ENCODE measurements at regions not wholly inside any gene's neighbourhood (a gene's known extent, or its start where the extent isn't known, plus 50 kb on each side); places are given as distances from the start of the nearest gene placed in this dataset.
"Not testable (repeated sequence)": the region's sequence is repeated elsewhere in the genome, so short reads cannot be mapped to it uniquely, and the experiment has no call there.

DNA sequence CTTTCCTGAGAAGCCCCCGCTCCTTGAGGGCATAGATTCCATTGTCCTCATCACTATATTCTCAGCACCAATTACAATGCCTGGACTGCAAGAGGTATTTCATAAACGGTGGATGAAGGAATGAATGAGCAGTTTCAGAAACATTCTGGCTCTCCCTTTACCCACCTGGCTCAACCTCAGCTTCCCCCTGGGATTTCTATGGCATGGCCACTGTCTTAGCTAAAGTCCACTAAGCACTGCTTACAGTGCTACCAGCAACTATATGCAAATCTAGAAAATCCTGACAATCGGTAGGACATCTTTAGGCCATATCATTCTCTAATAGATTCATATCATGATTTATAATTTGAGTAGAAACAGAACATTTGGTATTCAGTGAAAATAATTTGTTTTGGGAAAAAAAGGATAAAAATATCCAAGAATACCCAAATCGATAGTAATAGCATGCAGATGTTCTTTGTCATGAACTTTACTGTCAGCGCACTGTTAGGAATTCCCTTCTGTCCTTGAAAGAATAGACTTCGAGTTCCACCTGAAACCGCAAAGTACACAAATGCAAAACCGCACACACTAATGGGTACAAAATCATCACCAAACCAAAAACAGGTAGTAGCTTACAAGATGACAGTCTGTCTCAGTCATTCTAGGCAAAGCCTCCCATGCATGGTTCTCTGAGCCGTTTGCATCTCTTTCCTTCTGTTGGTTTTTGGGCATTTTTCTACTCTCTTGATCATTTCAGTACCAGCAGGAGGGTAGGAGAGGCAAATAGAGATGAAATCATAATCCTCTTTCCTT is 303.6 kb upstream of the ID2 start:
- DNase-seq (ENCODE audit: low spot score) = no peak

GRCh38 chr2:8379128-8379527 is 302.7 kb upstream of the ID2 start:
- no peak for DNase-seq (ENCODE audit: low spot score)

- DNase-seq (ENCODE audit: low spot score) = no peak
Measured at GRCh38 chr2:8379549-8379948, 302.3 kb upstream of the ID2 start.

DNA sequence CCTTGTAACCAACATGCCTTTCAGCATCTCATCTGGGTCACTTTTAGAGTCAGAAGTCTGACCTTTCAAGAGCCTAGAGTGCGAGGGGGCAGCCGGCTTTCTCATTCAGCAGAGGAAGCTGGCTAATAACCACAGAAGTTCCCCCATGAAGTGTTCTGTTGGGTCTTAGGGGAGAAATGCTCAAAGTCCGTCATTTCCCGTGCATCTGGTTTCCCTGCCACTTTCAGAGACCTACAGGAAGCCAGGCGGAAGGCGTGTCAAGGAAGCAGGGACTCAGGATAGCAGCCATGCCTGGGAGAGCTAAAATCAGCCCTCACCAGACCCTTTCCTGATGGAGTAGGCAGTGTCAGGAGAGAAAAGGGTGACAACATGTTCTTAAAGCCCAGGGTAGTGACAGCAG is 301.8 kb upstream of the ID2 start:
- DNase-seq (ENCODE audit: low spot score) = no peak

GRCh38 chr2:8380566-8380965 is 301.3 kb upstream of the ID2 start:
- DNase-seq (ENCODE audit: low spot score) = no peak

GRCh38 chr2:8382485-8382884 is 299.4 kb upstream of the ID2 start:
- no peak for DNase-seq (ENCODE audit: low spot score)

DNA sequence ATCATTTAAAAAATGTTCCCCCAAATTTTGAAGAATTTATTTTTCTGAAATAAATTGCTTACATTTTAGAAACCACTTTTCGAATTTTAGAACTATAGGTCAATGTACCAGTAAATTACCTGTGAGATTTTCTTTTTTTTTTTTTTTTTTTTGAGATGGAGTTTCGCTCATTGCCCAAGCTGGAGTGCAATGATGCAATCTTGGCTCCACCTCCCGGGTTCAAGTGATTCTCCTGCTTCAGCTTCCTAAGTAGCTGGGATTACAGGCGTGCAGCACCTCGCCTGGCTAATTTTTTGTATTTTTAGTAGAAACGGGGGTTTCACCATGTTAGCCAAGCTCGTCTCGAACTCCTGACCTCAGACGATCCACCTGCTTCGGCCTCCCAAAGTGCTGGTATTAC is 295.1 kb upstream of the ID2 start:
- not testable (repeated sequence) for DNase-seq (ENCODE audit: low spot score)

GRCh38 chr2:8388781-8389180 is 293.1 kb upstream of the ID2 start:
- no peak for DNase-seq (ENCODE audit: low spot score)

- no peak for DNase-seq (ENCODE audit: low spot score)
Measured at GRCh38 chr2:8389431-8390108, 292.3 kb upstream of the ID2 start.

DNA sequence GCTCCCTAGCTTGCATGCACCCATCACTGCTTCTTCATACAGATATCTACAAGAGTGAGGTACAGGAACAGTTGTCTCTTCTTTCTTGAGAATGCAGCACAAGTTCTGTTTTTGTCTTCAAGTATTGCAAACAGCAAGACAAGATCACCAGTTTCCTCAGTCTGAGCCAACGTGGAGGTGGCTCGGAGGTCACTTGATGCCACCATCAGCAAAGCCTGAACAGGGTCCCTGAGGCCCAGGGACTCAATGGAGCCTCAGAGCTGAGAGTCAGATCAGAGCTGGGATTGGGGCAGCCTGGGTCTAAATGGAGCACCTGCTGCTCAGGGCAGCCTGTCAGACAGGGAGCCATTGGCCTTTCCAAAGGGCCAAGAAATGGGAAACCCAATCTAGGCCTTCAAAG is 290.7 kb upstream of the ID2 start:
- DNase-seq (ENCODE audit: low spot score) = no peak

DNA sequence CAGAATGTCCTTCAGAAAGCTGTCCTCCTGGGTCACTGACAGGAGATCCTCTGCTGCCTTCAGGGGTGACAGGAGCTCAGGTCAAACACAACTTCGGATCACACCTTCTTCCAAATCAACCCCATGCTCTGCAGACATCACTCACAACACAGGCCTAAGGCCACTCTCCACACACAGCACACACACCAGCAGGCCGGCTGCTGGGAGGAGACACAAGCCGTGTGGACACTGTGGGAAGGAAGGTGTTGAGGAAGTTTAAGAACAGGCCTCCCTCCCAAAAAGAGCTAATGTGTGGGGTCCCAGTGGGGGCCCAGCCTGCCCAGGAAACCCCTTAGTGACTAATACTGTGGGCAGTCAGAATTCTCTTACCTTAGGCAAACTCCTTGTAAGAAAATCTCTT is 290.3 kb upstream of the ID2 start:
- DNase-seq (ENCODE audit: low spot score) = no peak

DNA sequence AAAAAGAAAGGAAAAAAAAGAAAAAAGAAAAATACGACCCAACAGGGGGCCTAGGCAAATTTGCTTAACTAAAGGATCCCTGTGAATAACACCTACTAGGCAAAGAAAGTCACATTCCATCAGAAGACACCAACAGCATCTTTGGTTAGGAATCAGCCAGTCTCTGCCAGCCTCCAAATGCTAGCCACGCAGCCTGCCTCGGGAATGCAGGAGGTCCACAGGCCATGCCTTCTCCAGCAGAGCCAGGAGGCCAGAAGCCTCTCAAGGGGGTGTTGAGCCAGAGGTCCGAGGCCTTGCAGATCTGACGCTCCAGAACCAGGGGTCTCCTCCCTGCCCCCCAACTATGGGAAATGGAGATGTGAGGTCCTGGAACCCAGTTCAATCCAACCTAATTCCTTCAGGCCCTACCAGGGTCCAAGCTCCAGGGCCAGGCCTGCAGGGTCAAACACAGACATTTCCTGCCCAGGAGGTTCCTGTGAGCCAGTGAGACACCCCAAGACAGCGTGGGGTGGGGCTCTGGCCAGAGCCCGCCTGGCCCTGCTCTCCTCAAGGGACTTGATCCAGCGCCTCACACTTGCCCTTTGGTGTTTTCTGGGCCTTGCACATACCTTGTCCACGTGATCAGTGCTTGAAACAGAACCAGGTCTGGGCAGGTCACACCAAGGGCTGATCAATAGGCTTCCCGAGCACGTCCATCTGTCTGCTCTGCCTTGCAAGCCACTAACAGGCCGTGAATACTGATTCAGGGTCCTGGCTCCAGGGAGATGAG is 289.6 kb upstream of the ID2 start:
- DNase-seq (ENCODE audit: low spot score) = no peak

- DNase-seq (ENCODE audit: low spot score) = no peak
Measured at GRCh38 chr2:8393506-8393905, 288.4 kb upstream of the ID2 start.

DNA sequence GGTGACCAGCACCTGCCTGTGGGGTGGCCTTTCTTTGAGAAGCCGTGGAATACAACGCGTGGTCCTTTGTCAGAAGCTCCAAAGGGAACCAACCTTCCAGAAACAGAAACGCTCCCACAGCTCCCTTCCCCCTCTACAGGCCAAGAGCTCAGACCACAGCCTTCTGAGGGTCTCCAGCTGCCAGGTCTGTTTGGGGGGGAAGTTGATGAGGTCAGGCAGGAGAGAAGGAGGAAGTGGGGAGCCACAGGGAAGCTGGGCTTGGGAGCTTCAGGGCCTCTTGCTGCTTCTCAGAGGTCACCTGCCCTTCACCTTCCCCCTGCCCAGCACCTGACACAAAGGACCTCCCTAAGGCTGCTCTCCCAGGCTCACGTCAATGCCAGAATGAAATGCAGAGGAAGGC is 287.7 kb upstream of the ID2 start:
- DNase-seq (ENCODE audit: low spot score) = no peak

DNA sequence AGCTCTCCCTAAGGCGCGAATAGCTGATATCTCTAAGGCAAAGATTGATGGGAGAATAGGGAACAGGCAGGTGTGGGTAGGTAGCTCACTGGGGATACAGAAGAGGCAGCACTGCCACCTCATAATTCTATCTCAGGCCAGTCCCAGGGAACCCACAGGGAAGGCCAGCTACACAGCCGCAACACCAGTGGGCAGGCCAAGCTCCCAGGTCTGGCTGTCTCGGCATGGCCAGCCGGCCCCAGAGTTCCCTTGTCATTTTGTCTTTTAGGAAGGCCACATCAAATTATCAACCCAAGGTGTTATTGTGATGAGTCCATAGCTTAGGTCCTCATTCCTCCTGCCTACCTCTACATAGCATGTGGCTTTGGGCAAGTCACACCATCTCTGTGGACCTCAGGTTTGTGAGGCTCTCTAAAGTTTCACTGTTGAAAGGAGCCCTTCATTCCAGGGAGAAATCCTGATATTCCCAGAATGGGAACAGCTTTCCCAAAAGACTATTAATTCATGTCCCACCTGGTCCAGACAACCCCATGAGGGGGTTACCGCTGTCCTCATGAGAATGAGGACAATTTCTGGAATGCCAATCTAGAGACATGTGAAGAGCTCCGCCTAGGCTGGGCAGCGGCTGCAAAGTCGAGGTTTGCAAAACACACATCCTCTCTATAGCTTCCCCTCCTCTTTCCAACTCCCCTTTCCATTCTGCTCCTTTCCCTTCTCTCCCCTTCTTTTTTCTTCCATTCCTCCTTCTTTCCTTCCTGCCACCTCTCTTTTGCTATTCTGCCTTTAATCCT is 287.1 kb upstream of the ID2 start:
- no peak for DNase-seq (ENCODE audit: low spot score)

- no peak for DNase-seq (ENCODE audit: low spot score)
Measured at GRCh38 chr2:8395718-8396117, 286.1 kb upstream of the ID2 start.

GRCh38 chr2:8398040-8398668 is 283.7 kb upstream of the ID2 start:
- DNase-seq (ENCODE audit: low spot score) = no peak

DNA sequence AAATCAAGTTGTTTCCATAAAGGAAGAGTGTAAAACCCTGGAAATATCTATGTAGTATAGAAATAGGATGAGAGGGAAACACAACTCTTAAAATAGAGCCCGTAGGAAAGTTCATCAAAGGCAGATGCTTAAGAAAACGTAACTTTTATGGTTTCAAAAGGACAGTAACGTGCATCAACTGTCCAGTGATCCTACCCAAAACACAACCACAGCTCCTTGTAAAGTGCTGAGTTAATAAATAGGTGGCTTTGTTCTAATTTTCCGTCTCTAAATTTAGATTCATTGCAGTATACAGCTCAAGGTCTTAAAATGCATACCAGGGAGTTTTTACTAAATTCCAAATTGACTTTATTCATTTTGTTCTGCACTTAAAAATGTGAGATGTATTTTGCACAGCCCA is 282.1 kb upstream of the ID2 start:
- no peak for DNase-seq (ENCODE audit: low spot score)

- no peak for DNase-seq (ENCODE audit: low spot score)
Measured at GRCh38 chr2:8400196-8400595, 281.7 kb upstream of the ID2 start.

GRCh38 chr2:8402222-8402621 is 279.6 kb upstream of the ID2 start:
- DNase-seq (ENCODE audit: low spot score) = no peak

DNA sequence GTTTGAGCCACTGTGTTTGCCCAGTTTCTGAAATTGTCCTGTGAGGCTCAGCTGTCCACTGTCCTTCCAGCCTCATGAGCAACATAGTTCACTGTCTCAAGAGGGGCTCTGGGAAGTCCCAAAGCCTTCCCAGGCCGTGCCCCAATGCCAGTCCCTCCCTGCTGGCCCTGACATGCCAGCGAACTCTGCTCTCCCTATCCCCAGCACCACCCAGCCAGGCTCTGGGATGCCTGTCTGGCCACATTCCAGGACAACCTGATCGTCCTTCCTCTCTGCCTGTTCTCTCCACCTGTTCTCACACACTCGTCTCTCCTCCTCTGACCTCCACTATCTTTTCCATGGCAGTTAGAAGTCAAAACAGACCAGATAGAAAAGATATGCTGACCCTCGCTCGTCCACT is 278.0 kb upstream of the ID2 start:
- DNase-seq (ENCODE audit: low spot score) = no peak

GRCh38 chr2:8405334-8405733 is 276.5 kb upstream of the ID2 start:
- no peak for DNase-seq (ENCODE audit: low spot score)

Data from HuH-7.5 (cell line).